ENCODE measurements at regions not wholly inside any gene's neighbourhood (a gene's known extent, or its start where the extent isn't known, plus 50 kb on each side); places are given as distances from the start of the nearest gene placed in this dataset.
A peak's percentile ranks its signal among the peaks of the same experiment; 100 is the strongest.

DNA sequence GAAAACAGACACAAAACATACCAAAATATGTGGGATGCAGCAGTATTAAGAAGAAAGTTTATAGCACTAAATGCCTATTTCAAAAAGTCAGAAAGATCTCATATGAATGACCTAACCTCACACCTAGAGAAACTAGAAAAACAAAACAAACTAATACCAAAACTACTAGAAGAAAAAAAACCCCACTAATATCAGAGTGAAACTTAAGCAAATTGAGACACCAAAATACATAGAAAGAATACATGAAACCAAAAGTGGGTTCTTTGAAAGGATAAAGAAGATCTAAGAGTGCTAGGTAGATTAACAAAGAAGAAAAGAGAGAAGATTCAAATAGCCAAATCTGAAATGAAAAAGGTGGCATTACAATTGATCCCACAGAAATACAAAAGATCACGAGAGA lies 494.1 kb downstream of the SH2D4B start:
- DNase-seq, result no peak

DNA sequence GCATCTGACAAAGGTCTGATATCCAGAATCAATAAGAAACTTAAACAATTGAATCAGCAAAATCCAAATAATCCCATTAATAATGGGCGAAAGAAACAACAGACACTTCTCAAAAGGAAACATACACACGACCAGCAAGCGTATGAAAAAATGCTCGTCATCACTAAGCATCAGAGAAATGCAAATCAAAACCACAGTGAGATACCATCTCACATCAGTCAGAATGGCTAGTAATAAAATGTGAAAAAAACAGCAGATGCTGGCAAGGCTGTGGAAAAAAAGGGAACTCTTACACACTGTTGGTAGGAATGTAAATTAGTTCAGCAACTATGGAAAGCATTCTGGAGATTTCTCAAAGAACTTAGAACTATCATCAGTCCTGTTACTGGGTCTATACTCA lies 496.7 kb downstream of the SH2D4B start:
- DNase-seq, result no peak

DNA sequence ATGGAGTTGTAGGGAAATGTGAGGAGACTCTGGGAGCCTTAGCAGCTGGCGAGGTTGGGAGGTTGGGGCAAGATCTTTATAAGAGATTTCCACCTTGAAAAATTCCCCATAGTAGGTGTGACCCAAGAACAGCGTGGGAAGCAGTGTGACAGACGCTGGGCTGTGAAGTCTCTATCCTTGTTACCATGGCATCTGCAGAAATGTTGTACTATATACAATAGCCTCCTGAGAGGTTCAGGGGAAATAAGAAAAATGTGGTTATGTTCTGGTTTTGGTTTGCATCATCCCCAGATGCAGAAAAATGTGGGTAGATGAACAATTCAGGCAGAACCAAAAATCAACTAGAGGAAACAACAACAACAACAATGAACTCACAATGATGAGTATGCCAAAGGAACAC lies 498.6 kb downstream of the SH2D4B start:
- DNase-seq, result no peak

DNA sequence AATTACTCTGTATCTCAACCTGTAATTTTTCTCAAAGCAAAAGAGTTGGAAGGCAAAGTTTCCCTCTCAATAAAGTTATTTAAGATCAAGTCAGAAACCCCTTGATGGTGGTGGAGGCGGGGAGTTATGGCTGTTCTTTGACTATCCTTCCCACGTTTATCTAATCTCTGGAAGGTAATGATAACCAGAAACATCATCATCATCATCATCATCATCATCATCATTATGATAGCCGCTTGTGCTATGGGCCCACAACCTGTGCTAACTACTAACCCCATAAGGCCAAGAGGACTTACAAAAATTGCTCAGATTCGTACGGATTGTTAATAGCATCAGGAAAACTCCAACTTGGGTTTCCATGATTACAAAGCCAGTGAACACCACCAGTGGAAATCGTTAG lies 502.3 kb downstream of the SH2D4B start:
- DNase-seq, result no peak

DNA sequence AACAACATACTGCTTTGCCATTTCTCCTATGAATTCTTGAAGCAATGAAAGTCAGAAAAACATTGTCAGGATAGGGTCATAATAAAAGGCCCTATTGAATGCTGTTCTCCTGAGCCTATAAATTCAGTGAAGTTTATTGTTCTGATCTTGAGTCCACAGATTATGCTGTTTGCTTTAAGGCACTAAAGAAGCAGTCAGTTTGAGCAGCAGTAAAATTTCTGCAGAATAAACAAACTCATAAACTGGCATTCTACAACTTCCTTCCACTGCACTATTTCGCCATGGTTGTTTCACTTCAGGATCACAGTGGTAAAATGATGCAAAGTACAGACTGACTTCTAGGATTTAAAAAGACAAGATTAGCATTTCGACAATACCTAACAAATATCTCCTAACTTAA lies 503.2 kb downstream of the SH2D4B start:
- DNase-seq, result no peak

DNA sequence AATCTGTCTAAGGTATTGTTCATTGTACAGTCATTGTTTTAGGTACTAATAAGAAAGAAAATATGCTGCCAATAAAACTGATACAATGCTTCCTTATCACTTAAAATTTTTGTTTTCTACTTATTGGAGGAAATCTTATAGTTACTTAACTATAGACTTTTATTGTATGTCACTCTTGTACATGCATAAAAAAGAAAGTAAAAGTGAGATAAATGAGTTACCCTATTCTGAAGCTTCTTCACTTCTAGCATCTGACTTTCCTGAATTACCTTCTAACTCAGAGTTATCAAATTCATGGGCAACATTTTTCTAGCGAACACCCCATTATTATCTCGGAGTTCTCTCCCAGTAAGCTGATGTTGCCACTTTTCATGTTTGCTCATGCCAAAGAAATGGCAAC lies 504.9 kb downstream of the SH2D4B start:
- peak; percentile 26 for DNase-seq

DNA sequence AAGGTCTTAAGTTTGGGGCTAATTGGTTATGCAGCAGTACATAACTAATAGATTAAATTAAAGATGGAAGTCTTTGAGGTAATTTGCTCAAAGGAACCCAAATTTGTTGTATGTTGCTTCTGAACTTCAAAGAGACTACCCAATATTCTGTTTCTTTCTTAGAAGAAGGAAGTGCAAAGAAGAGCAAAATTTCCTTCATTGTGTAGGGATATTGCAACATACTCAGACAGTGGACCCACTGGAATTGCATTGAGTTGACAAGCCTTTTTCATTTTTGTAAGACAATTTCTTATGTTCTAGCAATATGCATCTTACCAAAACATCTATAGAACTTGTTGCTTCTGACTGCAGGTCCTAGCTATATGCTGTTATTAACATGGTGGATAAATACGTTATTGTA lies 527.8 kb downstream of the SH2D4B start:
- peak; percentile 19 for DNase-seq

DNA sequence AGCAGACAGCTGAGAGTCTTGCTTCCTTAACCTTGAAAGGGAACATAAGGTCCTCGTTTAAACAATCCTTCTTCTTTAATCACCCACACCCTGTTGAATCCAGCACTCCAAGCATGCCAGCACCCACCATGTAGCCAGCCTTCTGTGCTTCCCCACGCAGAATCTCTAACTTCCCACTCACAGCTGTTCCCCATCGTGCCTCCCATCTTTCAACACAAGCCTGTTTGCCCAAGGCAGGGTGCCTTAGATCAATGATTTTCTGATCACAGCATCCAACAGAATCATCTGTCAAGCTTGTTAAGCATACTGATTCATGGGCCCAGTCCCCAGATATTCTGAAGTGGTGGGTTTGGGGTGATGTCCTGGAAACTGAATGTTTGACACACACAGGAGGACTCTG lies 530.8 kb downstream of the SH2D4B start:
- DNase-seq, result no peak

DNA sequence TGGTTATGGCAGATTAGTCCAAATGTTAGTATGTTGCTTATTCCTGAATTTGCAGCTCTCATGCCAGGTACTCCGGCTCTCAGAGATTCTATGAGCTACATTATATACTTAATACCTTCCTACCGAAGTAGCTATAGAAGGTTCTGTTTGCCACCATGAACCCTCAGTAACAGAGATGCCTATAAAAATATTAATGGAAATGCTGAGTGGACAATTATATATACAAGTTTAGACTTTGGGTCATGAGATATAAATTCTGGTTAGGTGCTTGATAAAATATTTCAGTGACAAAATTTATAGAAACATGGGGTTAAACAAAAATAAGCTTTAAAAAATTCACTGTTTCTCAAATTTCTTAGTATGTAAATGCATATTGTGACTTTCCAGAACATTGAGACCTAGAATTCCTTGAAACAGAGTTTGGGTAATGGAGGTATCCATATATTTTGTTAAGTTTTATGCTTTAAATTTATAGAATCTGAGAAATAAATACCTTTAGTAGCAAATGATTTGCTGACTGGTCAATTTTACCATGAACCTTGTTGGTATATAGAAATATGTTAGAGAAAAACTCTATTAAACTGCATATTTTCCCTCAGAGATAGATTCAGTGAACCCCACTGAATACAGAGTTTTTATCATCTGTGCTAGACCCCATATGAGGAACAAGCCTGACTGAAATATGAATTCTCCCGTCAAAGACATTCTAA lies 533.5 kb downstream of the SH2D4B start:
- no peak for DNase-seq

DNA sequence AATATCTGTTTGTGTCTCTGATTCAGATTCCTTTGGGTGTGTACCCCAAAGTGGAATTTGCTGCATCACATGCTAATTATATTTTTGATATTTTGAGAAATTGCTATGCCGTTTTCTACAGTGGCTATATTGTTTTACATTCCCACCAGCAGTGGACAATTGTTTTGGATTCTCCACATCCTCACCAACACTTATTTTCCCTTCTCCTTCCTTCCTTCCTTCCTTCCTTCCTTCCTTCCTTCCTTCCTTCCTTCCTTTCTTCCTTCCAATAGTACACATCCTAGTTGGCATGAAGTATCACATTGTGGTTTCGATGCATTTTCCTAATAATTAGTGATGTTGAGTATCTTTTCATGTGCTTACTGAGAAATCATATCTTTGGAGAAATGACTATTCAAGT lies 535.5 kb downstream of the SH2D4B start:
- DNase-seq, result no peak

DNA sequence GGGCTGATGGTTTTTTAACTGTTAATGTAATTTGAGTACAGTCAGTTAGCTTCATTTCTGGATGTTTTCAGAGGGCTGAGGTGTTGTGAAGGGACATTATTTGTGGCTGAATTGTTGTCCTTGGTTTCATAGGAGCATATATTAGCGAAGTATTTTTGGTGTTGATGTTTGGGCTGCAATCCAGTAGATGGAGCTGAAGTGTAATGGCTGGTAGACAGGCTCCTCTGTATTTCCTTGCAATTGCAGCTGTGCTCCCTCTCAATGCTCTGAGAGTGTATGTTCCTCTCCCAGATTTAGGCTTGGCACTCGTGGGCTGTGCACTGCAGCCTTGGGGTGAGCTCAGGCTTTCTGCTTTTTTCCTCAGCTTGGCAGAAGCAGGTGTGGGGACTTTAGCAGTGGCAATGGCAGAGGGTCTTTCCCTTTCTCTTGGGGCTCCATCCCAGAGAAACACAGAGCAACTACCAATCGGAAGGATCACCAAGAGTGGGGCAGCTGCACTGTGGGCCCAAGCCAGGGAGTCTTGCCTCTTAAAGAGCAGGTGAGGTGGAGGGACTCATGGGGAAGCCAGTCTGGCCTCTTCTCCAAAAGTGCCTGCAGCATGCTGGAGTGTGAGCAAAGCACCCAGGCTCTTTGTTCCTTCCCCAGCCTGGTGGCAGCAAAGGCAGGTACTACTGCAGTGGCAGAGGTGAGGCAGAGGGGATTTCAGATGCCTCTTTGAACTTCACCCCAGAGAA lies 544.4 kb downstream of the SH2D4B start:
- DNase-seq, result peak; percentile 70

DNA sequence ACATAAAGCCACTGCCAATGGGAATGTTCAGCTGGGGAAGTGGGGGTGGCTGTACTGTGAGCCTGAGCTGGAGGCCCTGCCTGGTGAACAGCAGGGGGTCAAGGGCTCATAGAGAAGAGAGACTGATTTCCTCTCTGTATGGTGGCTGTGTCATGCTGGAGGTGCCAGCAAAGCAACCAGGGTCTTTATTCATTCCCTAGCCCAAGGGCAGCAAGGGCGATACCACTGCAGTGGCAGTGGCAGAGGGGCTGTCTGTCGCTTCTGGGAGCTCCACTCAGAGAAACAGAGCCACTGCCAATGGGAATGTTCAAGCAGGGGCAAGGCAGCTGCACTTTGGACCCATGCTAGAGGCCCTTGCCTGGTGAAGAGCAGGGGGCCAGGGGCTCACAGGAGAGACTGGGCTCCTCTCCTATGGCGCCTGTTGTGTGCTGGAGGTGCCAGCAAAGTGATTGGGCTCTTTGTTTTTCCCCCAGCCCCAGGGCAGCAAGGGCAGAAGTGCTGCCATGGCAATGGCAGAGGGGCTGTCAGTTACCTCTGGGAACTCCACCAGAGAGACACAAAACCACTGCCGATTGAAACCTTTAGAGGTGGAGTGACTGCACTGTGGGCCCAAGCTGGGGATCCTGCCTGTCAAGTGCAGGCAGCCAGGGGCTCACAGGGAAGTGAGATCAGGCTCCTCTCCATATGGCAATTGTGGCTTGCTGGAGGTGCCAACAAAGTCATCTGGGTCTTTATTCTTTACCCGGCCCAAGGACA lies 545.1 kb downstream of the SH2D4B start:
- DNase-seq, result no peak

DNA sequence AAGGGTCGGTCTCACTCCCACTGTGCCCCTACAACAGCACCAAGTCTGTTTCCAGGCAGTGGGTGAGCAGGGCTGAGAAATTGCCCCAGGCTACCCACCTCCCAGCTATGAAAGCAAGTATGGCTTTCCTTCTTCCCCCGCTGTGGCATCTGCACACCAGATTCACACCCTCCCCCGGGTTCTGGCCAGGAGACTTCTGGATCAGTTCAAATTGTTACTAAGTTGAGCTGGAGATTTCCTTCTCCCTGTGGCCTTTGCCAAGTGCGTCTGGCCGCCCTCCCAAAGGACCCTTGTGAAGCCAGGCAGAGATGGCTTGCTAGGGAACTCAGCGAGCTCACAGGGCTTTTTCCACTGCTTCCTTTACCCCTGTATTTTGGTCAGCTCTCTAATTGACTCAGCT lies 555.4 kb downstream of the SH2D4B start:
- no peak for DNase-seq

DNA sequence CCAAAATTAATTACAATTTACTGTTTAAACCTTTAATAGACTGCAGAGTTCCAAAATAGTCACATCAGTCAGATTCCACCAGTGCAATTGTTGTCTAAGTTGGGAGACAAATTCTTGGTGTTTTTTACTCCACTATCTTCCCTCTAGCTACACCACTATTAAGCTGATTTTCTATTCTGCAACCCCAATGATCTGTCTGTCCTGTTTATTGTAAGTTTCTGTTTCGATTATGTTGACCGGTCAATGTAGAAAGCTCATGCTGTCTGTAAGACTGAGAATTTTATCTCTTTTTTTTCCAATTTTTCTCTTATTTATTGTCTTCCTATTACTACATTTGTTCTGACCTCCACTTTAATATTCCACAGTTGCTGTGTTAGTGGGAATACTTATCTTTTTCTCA lies 557.5 kb downstream of the SH2D4B start:
- peak; percentile 28 for DNase-seq

DNA sequence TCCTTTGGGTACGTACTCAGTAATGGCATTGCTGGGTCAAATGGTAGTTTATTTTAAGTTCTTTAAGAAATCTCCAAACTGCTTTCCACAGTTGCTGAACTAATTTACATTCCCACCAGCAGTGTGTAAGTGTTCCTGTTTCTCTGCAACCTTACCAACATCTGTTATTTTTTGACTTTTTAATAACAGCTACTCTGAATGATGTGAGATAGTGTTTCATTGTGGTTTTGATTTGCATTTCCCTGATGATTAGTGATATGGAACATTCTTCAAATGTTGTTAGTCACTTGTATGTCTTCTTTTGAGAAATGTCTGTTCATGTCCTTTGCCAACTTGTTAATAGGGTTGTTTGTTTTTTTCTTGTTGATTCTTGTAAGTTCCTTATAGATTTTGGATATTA lies 558.9 kb downstream of the SH2D4B start:
- DNase-seq, result no peak

DNA sequence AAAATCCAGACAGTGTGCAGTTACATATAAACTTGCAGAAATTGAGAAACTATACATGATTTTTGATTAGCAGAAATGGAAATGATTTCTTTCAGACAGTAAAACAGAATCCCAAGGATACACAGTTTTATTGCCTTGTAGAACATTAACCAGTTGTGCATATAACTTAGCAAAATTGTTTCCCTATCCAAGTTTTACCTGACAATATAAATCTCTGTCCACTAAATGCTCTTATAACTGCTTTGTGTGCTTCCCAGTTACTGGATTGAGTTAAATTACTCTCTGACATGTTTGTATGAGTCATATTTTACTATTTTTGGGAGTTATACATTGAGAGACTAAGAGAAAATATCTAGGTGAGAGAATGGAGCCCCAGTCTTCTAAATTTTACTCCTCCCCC lies 563.4 kb downstream of the SH2D4B start:
- DNase-seq, result no peak

DNA sequence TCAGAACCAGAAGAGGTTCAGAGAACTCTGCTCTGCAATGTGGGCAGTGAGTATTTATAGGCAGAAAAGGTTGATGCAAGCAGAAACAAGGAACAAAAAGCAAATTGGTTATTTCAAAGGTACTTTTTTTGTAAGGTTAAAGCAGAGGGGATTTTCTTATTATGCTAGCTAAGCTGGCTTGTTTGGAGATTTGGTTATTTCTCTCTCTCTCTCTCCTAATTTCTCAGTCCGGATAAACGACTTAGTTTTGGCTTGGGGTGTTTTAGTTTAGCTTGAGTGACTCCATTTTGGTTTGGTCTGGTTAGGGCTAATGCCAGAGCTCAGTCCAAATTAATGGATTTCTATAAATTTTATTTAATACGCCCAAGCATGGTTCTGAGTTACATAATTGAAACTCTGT lies 566.8 kb downstream of the SH2D4B start:
- DNase-seq, result no peak

DNA sequence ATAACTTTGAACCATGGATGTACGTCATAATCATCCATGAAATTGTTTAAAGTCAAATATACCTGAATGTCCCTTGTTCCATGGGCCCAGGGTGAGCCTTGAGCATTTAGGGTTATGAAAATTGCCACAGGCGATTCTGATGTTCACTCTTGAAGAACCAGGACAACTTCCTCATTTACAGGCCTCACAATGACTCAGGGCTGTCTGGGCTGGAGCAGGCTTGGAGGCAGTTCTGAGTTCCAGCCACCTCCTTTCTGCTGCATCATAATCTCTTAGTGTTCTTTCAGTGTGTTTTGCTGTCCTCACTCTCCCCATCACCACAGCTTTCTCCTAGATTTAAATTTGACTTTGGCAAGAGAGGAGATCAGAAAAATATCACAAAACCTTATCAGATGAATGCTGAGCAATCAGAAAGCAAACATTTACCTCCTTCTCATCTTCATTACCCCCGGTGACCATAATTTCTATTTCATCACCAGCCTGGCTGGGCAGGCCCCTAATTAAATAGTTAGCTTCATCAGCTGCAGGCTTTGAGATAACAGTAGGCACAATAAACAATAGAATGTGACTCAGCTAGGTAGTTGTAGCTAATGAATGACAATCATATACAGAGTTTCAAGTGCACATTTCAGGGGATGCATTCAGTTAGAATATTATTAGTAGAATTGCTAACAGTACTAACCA lies 571.0 kb downstream of the SH2D4B start:
- peak; percentile 93 for DNase-seq

DNA sequence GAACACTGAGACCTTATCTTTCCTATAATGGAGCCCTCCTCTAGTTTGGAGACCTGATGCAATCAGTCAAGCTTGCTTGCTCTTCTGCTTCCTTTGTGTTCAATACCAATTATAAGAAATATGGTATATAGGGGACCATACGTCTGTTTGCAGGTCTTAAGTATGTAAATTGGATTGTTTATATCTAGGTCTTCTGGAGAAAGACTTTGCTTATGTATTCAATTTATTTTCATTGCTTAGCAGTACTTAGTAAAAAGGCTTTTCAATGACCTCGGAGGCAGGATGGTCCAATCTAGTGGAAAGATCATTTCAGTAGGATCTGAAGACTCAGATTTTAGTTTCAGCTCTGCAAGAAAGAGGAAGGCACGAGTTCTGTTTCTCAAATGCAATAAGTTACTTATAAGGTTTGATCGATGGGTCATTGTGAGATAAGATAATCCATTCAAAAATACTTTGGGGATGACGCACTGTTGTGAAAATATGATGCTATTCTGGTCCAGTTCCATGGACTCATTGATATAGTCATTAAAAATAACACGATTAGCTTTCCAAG lies 571.6 kb downstream of the SH2D4B start:
- DNase-seq, result no peak

DNA sequence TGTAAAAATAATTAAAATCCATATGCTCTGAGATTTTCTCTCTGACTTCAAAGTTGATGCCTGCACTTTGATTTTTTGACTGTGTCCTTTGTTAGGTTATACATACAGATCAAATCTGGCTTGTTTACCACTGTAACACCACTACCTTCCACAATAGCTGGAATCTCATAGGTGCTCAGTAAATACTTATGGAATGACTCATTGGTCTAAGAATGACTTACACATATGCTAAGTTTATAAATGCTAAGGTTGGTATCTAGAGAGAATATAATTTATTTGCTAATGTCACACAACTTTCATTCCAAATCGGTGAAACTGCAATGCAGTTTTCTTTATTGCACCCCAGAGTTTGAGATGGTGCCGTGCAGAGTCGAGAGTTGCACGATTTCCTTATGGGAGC lies 578.5 kb downstream of the SH2D4B start:
- DNase-seq, result no peak

DNA sequence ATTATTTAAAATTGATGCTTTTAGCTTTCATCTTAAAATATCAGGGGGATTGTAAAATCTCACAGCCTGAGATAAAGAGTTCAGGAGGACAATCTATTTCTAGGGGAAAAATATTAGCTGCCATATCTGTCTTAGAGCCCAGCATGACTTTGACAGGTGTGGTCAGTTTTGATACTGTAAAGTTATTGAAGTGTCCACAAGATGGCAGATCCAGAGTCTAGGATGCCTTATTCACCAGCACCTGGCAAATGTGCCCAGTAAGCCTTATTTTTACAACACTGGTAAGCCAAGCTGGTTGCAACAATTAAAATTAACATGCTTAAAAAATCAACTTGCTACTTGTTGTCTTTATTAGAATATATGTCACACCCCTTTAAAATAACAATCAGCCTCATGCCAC lies 579.3 kb downstream of the SH2D4B start:
- DNase-seq, result peak; percentile 23

DNA sequence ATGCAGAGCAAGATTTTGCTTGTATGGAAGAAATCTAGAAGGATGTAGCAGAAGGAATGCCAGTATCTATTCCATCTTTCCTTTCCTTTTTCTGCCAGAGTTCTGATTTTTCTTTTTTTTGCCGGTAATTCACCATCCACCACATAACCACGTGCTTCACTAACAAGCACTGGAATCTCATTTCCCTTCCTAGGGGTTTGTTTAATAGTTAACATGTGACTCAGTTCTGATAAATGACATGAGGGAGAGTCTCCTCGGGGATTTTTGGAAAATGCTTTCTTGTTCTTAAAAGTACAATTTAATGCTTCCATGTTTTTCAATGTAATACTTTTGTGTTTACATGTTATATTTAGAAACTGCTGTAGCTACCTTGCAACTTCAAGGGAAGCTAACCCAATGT lies 590.2 kb downstream of the SH2D4B start:
- no peak for DNase-seq

DNA sequence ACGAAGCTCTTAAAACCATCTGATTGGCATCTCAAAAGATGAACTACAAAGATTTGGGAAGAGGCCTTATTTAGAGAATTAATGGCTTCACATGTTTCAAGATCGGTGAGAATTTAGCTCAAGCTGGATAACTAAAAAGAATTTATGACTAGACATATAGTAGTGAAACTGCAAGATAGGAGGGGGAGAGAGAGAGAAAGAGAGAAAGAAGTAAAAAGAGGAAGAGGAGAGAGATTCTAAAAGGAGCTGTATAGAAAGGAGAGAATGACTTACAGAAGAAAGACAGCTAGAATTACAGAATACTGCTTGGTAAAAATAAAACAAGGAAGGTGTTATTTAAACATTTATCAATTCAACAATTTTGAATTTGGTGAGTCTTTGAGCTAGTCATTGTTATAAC lies 592.3 kb downstream of the SH2D4B start:
- no peak for DNase-seq
